SW480 (cell line): ENCODE measurements at regions not wholly inside any gene's neighbourhood (a gene's known extent, or its start where the extent isn't known, plus 50 kb on each side); places are given as distances from the start of the nearest gene placed in this dataset.

Experiments
- DNase-seq: peaks from one replicate; pipeline ENCODE4 v3.0.0-alpha.2; 2016; ENCODE audit warnings: low spot score

- DNase-seq: no peak
Observed at GRCh38 chr11:134907636-134908035, 495.6 kb upstream of the B3GAT1 start.

- DNase-seq: no peak
Observed at GRCh38 chr11:134906356-134906955, 494.4 kb upstream of the B3GAT1 start.

- no peak for DNase-seq
Observed at GRCh38 chr11:134905928-134906327, 493.9 kb upstream of the B3GAT1 start.

GRCh38 chr11:134905517-134905916 lies 493.5 kb upstream of the B3GAT1 start:
- no peak for DNase-seq

- no peak for DNase-seq
Observed at GRCh38 chr11:134904103-134904790, 492.2 kb upstream of the B3GAT1 start.

GRCh38 chr11:134901955-134902918 lies 490.2 kb upstream of the B3GAT1 start:
- no peak for DNase-seq

- DNase-seq: no peak
Observed at GRCh38 chr11:134901542-134901941, 489.5 kb upstream of the B3GAT1 start.

GRCh38 chr11:134893810-134894685 lies 482.0 kb upstream of the B3GAT1 start:
- no peak for DNase-seq

- DNase-seq: no peak
Observed at GRCh38 chr11:134890446-134890845, 478.4 kb upstream of the B3GAT1 start.

GRCh38 chr11:134889832-134890231 lies 477.8 kb upstream of the B3GAT1 start:
- DNase-seq: no peak

- no peak for DNase-seq
Observed at GRCh38 chr11:134888821-134889220, 476.8 kb upstream of the B3GAT1 start.

- no peak for DNase-seq
Observed at GRCh38 chr11:134887896-134888295, 475.9 kb upstream of the B3GAT1 start.

GRCh38 chr11:134883484-134883883 lies 471.4 kb upstream of the B3GAT1 start:
- no peak for DNase-seq

- no peak for DNase-seq
Observed at GRCh38 chr11:134882671-134883297, 470.7 kb upstream of the B3GAT1 start.

- DNase-seq: no peak
Observed at GRCh38 chr11:134882141-134882540, 470.1 kb upstream of the B3GAT1 start.

GRCh38 chr11:134880788-134881187 lies 468.7 kb upstream of the B3GAT1 start:
- DNase-seq: no peak

GRCh38 chr11:134879931-134880330 lies 467.9 kb upstream of the B3GAT1 start:
- DNase-seq: no peak

GRCh38 chr11:134879341-134879740 lies 467.3 kb upstream of the B3GAT1 start:
- no peak for DNase-seq

GRCh38 chr11:134878785-134879184 lies 466.7 kb upstream of the B3GAT1 start:
- no peak for DNase-seq

GRCh38 chr11:134876226-134876625 lies 464.2 kb upstream of the B3GAT1 start:
- DNase-seq: no peak

- DNase-seq: no peak
Observed at GRCh38 chr11:134866981-134867675, 455.1 kb upstream of the B3GAT1 start.
